ENCODE measurements at regions not wholly inside any gene's neighbourhood (a gene's known extent, or its start where the extent isn't known, plus 50 kb on each side); places are given as distances from the start of the nearest gene placed in this dataset.
"Not testable (repeated sequence)": the region's sequence is repeated elsewhere in the genome, so short reads cannot be mapped to it uniquely, and the experiment has no call there.

- H3K27me3 ChIP-seq (ENCODE audit: control insufficient read depth, insufficient read depth, low read length); H3K27ac Mint-ChIP-seq; H3K4me1 ChIP-seq (ENCODE audit: control insufficient read depth, insufficient read depth, low read length, poor library complexity, severe bottlenecking); ATAC-seq (ENCODE audit: low read depth in 2 of 2); H3K27ac ChIP-seq (ENCODE audit: insufficient read depth, low read length, poor library complexity, severe bottlenecking); H3K36me3 Mint-ChIP-seq; H3K9me3 ChIP-seq (ENCODE audit: control insufficient read depth in 2 of 2, low read length in 2 of 2); H3K9me3 Mint-ChIP-seq; H3K36me3 ChIP-seq (ENCODE audit: control insufficient read depth, insufficient read depth, low read length); DNase-seq; H3K4me1 Mint-ChIP-seq; H3K27me3 Mint-ChIP-seq; H3K4me3 ChIP-seq (ENCODE audit: low read depth, low read length): not testable (repeated sequence)
- peak overlapping the region in 3 of 4 donors; percentile 38 to 79 (median 57) for H3K4me3 Mint-ChIP-seq
Observed at GRCh38 chr9:61868965-61869364, 679.1 kb downstream of the SPATA31A7 start.

GRCh38 chr9:61872329-61872728 lies 682.5 kb downstream of the SPATA31A7 start:
- not testable (repeated sequence) for H3K27me3 Mint-ChIP-seq, DNase-seq, H3K36me3 Mint-ChIP-seq

More at GRCh38 chr9:61872329-61872728, 682.5 kb downstream of the SPATA31A7 start:
- not testable (repeated sequence) for H3K9me3 ChIP-seq (ENCODE audit: control insufficient read depth in 2 of 2, low read length in 2 of 2); H3K9me3 Mint-ChIP-seq; H3K4me1 ChIP-seq (ENCODE audit: control insufficient read depth, insufficient read depth, low read length, poor library complexity, severe bottlenecking); H3K4me3 ChIP-seq (ENCODE audit: low read depth, low read length); H3K27ac Mint-ChIP-seq; H3K27me3 ChIP-seq (ENCODE audit: control insufficient read depth, insufficient read depth, low read length); H3K27ac ChIP-seq (ENCODE audit: insufficient read depth, low read length, poor library complexity, severe bottlenecking); ATAC-seq (ENCODE audit: low read depth in 2 of 2); H3K4me1 Mint-ChIP-seq; H3K36me3 ChIP-seq (ENCODE audit: control insufficient read depth, insufficient read depth, low read length); H3K4me3 Mint-ChIP-seq

All from CD4-positive, CD25-positive, alpha-beta regulatory T cell (primary cell).